Activated B cell treated with CpG ODN at 0.5 μM for 24 hours (primary cell): ENCODE measurements at regions not wholly inside any gene's neighbourhood (a gene's known extent, or its start where the extent isn't known, plus 50 kb on each side); places are given as distances from the start of the nearest gene placed in this dataset.
"Not testable (repeated sequence)": the region's sequence is repeated elsewhere in the genome, so short reads cannot be mapped to it uniquely, and the experiment has no call there.

Source experiments
- ATAC-seq: fragments of 200-7000 bp; cut with Tn5 transposase; one replicate; pipeline ENCODE4 v1.10.0; 2021; ENCODE audit warnings: low read depth, mild to moderate bottlenecking, moderate library complexity
- CTCF ChIA-PET: fragments of 350-600 bp; sonication (Branson Sonifier 250); formaldehyde crosslinking; loops from one replicate; lab custom pipeline; 2021; ENCODE audit warnings: antibody characterized with exemption; lab: Charles Lee
- POLR2A ChIA-PET: fragments of 350-600 bp; sonication (Branson Sonifier 250); formaldehyde crosslinking; loops from one replicate; lab custom pipeline; 2021; ENCODE audit warnings: antibody characterized with exemption; lab: Charles Lee
- DNase-seq: peaks from one replicate; pipeline ENCODE4 v3.0.0; 2022
- H3K27ac Mint-ChIP-seq: one replicate; pipeline ENCODE4 v1.8.0; 2020; ENCODE audit warnings: mixed read lengths
- H3K27me3 Mint-ChIP-seq: one replicate; pipeline ENCODE4 v1.8.0; 2021; ENCODE audit warnings: mixed read lengths
- H3K36me3 Mint-ChIP-seq: one replicate; pipeline ENCODE4 v1.8.0; 2021; ENCODE audit warnings: low read depth, mixed read lengths
- H3K4me1 Mint-ChIP-seq: one replicate; pipeline ENCODE4 v1.8.0; 2021; ENCODE audit warnings: mixed read lengths
- H3K4me3 Mint-ChIP-seq: one replicate; pipeline ENCODE4 v1.8.0; 2020; ENCODE audit warnings: mild to moderate bottlenecking, mixed read lengths
- H3K9me3 Mint-ChIP-seq: one replicate; pipeline ENCODE4 v1.8.0; 2020; ENCODE audit warnings: mixed read lengths
- intact Hi-C: fragments of 100-400 bp; cut with micrococcal nuclease; formaldehyde crosslinking; loops from one replicate; pipeline ENCODE4 v1.15.1; 2024
- TF ChIP-seq, protein P1 (sequence below): fragments of 200-600 bp; IDR thresholded peaks from one replicate; pipeline ENCODE4 v1.8.0; 2022; ENCODE audit warnings: antibody characterized with exemption, mild to moderate bottlenecking

DNA sequence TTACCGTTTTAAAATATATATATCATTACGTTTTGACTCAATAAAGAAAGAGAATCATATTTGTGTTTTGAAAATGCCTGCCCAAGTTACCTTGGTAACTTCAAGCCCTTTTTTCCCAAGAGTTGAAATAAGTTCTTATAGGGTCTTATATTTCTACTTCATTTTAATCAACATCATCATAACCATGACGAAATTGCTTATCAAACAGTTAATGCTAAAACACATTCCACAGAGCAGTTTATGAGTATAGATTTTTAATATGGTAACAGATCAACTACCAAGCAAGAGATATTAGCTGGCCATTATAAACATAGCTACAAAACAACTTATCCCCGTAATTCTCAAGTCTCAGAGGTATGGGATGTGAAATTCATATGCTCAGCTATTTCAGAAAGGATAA is 197.9 kb upstream of the LRRTM4 start:
- no peak for DNase-seq
- POLR2A ChIA-PET: no interaction called here
- Mint-ChIP-seq H3K9me3 (peaks cover 5% of the 10 kb centered on the region), H3K27me3 (no peaks in the 10 kb centered on the region), H3K27ac (no peak overlapping the region), H3K36me3 (no peaks in the 10 kb centered on the region), H3K4me1 (no peaks in the 10 kb centered on the region), H3K4me3 (no peak overlapping the region)
- TF ChIP-seq, protein P1, sequence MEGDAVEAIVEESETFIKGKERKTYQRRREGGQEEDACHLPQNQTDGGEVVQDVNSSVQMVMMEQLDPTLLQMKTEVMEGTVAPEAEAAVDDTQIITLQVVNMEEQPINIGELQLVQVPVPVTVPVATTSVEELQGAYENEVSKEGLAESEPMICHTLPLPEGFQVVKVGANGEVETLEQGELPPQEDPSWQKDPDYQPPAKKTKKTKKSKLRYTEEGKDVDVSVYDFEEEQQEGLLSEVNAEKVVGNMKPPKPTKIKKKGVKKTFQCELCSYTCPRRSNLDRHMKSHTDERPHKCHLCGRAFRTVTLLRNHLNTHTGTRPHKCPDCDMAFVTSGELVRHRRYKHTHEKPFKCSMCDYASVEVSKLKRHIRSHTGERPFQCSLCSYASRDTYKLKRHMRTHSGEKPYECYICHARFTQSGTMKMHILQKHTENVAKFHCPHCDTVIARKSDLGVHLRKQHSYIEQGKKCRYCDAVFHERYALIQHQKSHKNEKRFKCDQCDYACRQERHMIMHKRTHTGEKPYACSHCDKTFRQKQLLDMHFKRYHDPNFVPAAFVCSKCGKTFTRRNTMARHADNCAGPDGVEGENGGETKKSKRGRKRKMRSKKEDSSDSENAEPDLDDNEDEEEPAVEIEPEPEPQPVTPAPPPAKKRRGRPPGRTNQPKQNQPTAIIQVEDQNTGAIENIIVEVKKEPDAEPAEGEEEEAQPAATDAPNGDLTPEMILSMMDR: no peak
- CTCF ChIA-PET: no interaction called here
- no peak for ATAC-seq
- intact Hi-C loops: no loop called here

DNA sequence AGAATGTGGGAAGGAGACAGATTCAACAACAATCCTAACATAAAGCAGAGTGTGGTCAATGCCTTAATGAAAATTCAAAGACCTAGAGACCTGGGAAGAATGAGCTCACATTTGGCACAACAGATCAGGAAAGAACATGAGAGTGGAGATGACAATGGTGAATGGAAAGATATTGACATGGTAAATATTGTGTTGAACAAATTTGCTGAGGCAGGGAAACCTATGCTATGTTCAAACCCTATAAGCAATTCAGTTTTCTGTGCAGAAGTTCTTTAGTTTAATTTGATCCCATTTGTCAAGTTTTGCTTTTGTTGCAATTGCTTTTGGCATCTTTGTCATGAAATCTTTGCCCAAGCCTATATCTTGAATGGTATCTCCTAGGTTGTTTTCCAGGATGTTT is 199.4 kb upstream of the LRRTM4 start:
- TF ChIP-seq, protein P1: no peak
- no peak overlapping the region for H3K27ac Mint-ChIP-seq
- intact Hi-C loops: no loop called here
- no peaks in the 10 kb centered on the region for H3K4me1 Mint-ChIP-seq
- no peak for ATAC-seq
- H3K9me3 Mint-ChIP-seq: peaks cover 5% of the 10 kb centered on the region
- H3K4me3 Mint-ChIP-seq: no peak overlapping the region
- ChIA-PET POLR2A (no interaction called here), CTCF (no interaction called here)
- no peaks in the 10 kb centered on the region for H3K27me3 Mint-ChIP-seq
- no peak for DNase-seq
- H3K36me3 Mint-ChIP-seq: no peaks in the 10 kb centered on the region

DNA sequence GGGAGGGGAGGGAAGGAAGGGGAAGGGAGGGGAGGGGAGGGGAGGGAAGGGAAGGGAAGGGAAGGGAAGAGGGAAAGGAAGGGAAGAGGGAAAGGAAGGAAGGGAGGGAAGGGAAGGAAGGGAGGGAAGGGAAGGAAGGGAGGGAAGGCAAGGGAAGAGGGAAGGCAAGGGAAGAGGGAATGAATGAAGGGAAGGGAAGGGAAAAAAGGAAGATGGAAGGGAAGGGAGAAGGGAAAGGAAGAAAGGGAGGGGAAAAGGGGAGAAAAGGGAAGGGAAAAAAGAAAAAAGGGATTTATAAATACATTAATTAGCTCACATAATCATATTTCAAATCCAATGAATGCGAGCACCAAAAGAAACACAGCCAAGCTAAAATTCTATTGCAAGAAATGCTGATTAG is 202.9 kb upstream of the LRRTM4 start:
- POLR2A ChIA-PET: no interaction called here
- peaks cover 8% of the 10 kb centered on the region for H3K9me3 Mint-ChIP-seq
- H3K4me1 Mint-ChIP-seq: no peaks in the 10 kb centered on the region
- no peak overlapping the region for H3K27ac Mint-ChIP-seq
- TF ChIP-seq, protein P1: no peak
- no peak overlapping the region for H3K4me3 Mint-ChIP-seq
- no peak for ATAC-seq
- intact Hi-C loops: no loop called here
- no peaks in the 10 kb centered on the region for H3K36me3 Mint-ChIP-seq
- DNase-seq: no peak
- no peaks in the 10 kb centered on the region for H3K27me3 Mint-ChIP-seq
- CTCF ChIA-PET: no interaction called here

DNA sequence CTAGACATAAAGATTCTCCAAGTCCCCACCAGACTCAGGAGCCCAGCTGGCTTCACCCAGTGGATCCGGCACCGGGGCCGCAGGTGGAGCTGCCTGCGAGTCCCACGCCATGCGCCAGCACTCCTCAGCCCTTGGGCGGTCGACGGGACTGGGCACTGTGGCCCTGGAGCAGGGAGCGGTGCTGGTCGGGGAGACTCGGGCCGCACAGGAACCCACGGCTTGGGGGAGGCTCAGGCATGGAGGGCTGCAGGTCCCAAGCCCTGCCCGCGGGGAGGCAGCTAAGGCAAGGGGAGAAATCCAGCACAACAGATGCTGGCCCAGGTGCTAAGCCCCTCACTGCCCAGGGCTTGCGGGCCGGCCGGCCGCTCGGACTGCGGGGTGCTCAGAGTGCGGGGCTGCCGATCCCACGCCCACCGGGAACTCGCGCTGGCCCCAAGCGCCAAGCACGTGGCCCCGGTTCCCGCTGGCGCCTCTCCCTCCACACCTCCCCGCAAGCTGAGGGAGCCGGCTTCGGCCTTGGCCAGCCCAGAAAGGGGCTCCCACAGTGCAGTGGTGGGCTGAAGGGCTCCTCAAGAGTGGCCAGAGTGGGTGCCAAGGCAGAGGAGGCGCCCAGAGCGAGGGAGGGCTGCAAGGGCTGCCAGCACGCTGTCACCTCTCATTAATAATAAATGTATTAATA is 212.6 kb upstream of the LRRTM4 start:
- H3K4me3 Mint-ChIP-seq, ATAC-seq, H3K9me3 Mint-ChIP-seq, DNase-seq, H3K4me1 Mint-ChIP-seq, H3K27me3 Mint-ChIP-seq, CTCF ChIA-PET, intact Hi-C loops, POLR2A ChIA-PET, H3K27ac Mint-ChIP-seq, H3K36me3 Mint-ChIP-seq: not testable (repeated sequence)

DNA sequence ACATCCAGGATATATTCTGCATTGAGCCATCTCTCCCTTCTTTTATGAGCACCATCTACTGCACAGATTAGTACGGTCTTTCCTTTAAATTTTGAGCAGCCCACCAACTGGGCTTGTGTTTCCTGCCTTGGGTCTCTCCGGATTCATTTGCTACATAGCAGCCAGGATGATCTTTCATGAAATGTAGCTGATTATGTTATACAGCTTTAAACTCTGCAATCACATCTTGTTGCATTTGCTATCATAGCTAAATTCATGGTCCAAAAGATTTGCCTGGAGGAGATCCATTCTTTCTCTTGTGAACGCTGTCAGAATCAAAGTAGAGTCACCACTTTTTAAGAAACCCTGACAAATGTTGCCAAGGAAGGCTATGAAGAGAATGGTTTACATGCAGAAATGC is 215.1 kb upstream of the LRRTM4 start:
- Mint-ChIP-seq H3K27ac (no peak overlapping the region), H3K9me3 (peaks cover 6% of the 10 kb centered on the region), H3K36me3 (no peaks in the 10 kb centered on the region), H3K4me1 (no peaks in the 10 kb centered on the region), H3K27me3 (no peaks in the 10 kb centered on the region), H3K4me3 (no peak overlapping the region)
- intact Hi-C loops: no loop called here
- CTCF ChIA-PET: no interaction called here
- ATAC-seq (no peak), DNase-seq (no peak)
- TF ChIP-seq, protein P1: no peak
- POLR2A ChIA-PET: no interaction called here

DNA sequence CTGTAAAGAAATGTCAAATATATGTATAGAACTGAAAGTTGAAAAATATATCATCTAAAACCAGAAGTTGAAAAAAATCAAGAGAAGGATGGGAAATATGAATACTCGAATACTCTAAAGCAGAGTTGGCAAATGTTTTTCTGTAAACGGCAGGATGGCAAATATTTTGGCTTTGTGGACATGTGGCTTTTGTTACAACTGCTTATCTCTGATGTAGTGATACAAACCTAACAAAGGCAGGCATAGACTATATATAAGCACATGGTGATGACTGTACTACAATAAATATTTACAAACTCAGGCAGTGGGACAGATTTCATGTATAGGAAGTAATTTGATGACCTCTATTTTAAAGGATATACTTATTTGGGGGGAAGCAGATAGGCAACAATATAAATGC is 224.6 kb upstream of the LRRTM4 start:
- TF ChIP-seq, protein P1: no peak
- intact Hi-C loops: no loop called here
- DNase-seq (no peak), ATAC-seq (no peak)
- ChIA-PET CTCF (no interaction called here), POLR2A (no interaction called here)
- Mint-ChIP-seq H3K27me3 (no peaks in the 10 kb centered on the region), H3K4me1 (no peaks in the 10 kb centered on the region), H3K27ac (no peak overlapping the region), H3K36me3 (no peaks in the 10 kb centered on the region), H3K9me3 (peaks cover 5% of the 10 kb centered on the region), H3K4me3 (no peak overlapping the region)

DNA sequence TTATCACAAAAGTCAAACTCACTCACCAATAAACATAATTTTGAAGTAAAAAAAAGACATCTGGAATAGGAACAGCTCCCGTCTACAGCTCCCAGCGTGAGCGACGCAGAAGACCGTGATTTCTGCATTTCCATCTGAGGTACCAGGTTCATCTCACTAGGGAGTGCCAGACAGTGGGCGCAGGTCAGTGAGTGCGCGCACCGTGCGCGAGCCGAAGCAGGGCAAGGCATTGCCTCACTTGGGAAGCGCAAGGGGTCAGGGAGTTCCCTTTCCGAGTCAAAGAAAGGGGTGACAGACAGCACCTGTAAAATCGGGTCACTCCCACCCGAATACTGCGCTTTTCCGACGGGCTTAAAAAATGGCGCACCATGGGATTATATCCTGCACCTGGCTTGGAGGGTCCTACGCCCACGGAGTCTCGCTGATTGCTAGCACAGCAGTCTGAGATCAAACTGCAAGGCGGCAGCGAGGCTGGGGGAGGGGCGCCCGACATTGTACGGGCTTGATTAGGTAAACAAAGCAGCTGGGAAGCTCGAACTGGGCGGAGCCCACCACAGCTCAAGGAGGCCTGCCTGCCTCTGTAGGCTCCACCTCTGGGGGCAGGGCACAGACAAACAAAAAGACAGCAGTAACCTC is 231.7 kb upstream of the LRRTM4 start:
- H3K4me1 Mint-ChIP-seq, CTCF ChIA-PET, H3K9me3 Mint-ChIP-seq, H3K27me3 Mint-ChIP-seq, H3K27ac Mint-ChIP-seq, H3K4me3 Mint-ChIP-seq, POLR2A ChIA-PET, ATAC-seq, intact Hi-C loops, H3K36me3 Mint-ChIP-seq, DNase-seq: not testable (repeated sequence)
